Left ventricle myocardium inferior (tissue), 1 donor: ENCODE measurements at regions not wholly inside any gene's neighbourhood (a gene's known extent, or its start where the extent isn't known, plus 50 kb on each side); places are given as distances from the start of the nearest gene placed in this dataset.

Experiments
- DNase-seq: peaks from one replicate; pipeline ENCODE4 v3.0.0-alpha.2; 2020
- H3K27ac ChIP-seq: fragments of 200-600 bp; replicated peaks from 2 replicates; pipeline ENCODE4 v1.8.0; 2021
- H3K27me3 ChIP-seq: fragments of 200-600 bp; 2 replicates; pipeline ENCODE4 v1.8.0; 2021; ENCODE audit warnings: low read depth
- H3K36me3 ChIP-seq: fragments of 200-600 bp; 2 replicates; pipeline ENCODE4 v1.8.0; 2021
- H3K4me1 ChIP-seq: fragments of 200-600 bp; 2 replicates; pipeline ENCODE4 v1.8.0; 2021
- H3K4me3 ChIP-seq: fragments of 200-600 bp; 2 replicates; pipeline ENCODE4 v1.8.0; 2021; ENCODE audit warnings: mild to moderate bottlenecking, moderate library complexity
- H3K9me3 ChIP-seq: fragments of 200-600 bp; replicated peaks from 2 replicates; pipeline ENCODE4 v1.8.0; 2021
- intact Hi-C: fragments of 100-400 bp; cut with micrococcal nuclease; formaldehyde crosslinking; loops from one replicate; pipeline ENCODE4 v1.11.0; 2022
- TF ChIP-seq, protein P1 (sequence below): fragments of 200-600 bp; IDR thresholded peaks from 2 replicates; pipeline ENCODE4 v1.8.0; 2021; ENCODE audit warnings: antibody characterized with exemption, mild to moderate bottlenecking, borderline replicate concordance
- donor health status: DM: no; HTN: yes; CAD: no; lungs with severe emphysema.

DNA sequence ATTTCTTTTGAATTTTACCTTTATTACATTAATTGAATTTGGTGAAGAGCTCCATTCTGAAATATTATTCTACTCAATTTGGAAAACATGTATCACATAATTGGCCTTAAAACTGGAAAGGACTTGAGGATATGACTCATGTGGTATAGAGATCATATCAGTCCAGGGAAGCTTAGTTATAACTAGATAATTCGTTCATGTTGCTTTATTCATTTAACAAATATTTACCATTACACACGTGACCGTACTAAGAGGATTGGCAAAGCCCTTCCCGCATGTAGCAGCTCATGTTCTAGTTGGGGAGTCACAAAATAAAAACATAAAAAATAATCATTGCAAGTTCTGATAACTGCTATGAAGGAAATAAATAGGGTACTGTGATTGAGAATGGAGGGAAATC is 1816.5 kb downstream of the MAT2B start:
- H3K9me3 ChIP-seq: no peaks in the 10 kb centered on the region
- TF ChIP-seq, protein P1, sequence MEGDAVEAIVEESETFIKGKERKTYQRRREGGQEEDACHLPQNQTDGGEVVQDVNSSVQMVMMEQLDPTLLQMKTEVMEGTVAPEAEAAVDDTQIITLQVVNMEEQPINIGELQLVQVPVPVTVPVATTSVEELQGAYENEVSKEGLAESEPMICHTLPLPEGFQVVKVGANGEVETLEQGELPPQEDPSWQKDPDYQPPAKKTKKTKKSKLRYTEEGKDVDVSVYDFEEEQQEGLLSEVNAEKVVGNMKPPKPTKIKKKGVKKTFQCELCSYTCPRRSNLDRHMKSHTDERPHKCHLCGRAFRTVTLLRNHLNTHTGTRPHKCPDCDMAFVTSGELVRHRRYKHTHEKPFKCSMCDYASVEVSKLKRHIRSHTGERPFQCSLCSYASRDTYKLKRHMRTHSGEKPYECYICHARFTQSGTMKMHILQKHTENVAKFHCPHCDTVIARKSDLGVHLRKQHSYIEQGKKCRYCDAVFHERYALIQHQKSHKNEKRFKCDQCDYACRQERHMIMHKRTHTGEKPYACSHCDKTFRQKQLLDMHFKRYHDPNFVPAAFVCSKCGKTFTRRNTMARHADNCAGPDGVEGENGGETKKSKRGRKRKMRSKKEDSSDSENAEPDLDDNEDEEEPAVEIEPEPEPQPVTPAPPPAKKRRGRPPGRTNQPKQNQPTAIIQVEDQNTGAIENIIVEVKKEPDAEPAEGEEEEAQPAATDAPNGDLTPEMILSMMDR: no peak
- intact Hi-C loops: no loop called here
- DNase-seq: no peak
- H3K27me3 ChIP-seq: no peaks in the 10 kb centered on the region
- H3K4me1 ChIP-seq: no peaks in the 10 kb centered on the region
- H3K4me3 ChIP-seq: no peak overlapping the region
- no peak overlapping the region for H3K27ac ChIP-seq
- no peaks in the 10 kb centered on the region for H3K36me3 ChIP-seq

GRCh38 chr5:165325221-165325620 is 1819.8 kb downstream of the MAT2B start:
- intact Hi-C loops: no loop called here
- Histone ChIP-seq H3K9me3 (no peaks in the 10 kb centered on the region), H3K27ac (no peak overlapping the region), H3K36me3 (no peaks in the 10 kb centered on the region), H3K4me3 (no peak overlapping the region), H3K27me3 (no peaks in the 10 kb centered on the region), H3K4me1 (no peaks in the 10 kb centered on the region)
- TF ChIP-seq, protein P1: no peak
- no peak for DNase-seq

DNA sequence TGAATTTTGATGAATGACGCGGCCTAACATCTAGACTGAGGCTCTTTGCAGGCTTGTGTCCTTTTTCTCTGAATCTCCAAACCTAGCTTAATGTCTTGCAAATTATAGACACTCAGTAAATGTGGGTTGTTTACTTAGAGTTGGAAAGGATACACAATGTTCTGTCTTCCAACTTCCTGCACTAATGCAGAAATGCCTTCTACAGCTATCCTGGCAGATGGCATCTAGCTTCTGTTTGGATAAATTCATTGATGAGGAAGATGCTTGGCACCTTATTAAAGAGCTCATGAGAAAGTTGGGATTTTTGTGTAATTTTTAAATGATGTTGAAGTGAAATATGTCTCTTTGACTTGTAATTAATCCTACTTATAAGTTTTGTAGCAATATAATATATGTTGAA is 1822.2 kb downstream of the MAT2B start:
- no peak overlapping the region for H3K27ac ChIP-seq
- no peaks in the 10 kb centered on the region for H3K27me3 ChIP-seq
- intact Hi-C loops: no loop called here
- TF ChIP-seq, protein P1: no peak
- no peaks in the 10 kb centered on the region for H3K9me3 ChIP-seq
- no peaks in the 10 kb centered on the region for H3K36me3 ChIP-seq
- no peak for DNase-seq
- no peaks in the 10 kb centered on the region for H3K4me1 ChIP-seq
- no peak overlapping the region for H3K4me3 ChIP-seq

DNA sequence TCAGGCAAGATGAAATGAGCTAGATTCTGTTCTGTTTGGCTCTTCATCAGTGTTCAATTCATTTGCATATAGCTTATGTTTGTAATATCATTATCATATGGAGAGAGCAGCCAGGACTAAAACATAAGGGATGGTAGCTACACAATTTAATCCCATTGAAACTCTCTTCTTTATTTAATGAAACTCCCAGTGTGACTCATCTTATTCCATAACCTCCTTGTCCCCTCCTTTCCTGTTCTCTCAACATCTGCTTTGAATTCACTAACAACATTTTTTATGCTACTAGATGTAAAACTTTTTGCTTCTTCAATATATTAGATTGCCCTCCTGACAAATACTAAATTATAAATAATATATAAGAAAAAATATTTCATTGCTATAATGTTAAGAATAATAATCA is 1823.4 kb downstream of the MAT2B start:
- H3K36me3 ChIP-seq: no peaks in the 10 kb centered on the region
- H3K4me1 ChIP-seq: no peaks in the 10 kb centered on the region
- no peaks in the 10 kb centered on the region for H3K27me3 ChIP-seq
- H3K27ac ChIP-seq: no peak overlapping the region
- intact Hi-C loops: no loop called here
- H3K4me3 ChIP-seq: no peak overlapping the region
- no peaks in the 10 kb centered on the region for H3K9me3 ChIP-seq
- TF ChIP-seq, protein P1: no peak
- no peak for DNase-seq

DNA sequence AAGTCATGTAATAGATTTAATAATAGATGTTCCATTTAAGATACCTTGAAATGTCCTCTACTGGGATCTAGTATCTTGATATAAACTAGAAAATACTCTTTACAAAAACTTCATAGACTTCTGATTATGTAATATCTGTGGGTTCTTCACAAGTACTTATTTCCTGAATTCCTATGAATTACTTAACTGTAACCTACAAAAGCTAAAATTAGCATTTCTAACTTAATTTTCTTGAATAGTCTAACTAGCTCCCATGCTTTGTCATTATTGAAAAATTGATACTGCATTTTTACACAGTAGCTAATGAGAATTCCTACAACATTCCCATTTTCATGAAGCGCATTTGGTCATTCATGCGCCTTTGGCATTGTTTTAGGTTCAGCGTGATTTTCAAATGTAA is 1828.2 kb downstream of the MAT2B start:
- H3K27ac ChIP-seq: no peak overlapping the region
- H3K4me3 ChIP-seq: no peak overlapping the region
- DNase-seq: no peak
- intact Hi-C loops: no loop called here
- no peaks in the 10 kb centered on the region for H3K9me3 ChIP-seq
- no peaks in the 10 kb centered on the region for H3K36me3 ChIP-seq
- H3K27me3 ChIP-seq: no peaks in the 10 kb centered on the region
- TF ChIP-seq, protein P1: no peak
- no peaks in the 10 kb centered on the region for H3K4me1 ChIP-seq

DNA sequence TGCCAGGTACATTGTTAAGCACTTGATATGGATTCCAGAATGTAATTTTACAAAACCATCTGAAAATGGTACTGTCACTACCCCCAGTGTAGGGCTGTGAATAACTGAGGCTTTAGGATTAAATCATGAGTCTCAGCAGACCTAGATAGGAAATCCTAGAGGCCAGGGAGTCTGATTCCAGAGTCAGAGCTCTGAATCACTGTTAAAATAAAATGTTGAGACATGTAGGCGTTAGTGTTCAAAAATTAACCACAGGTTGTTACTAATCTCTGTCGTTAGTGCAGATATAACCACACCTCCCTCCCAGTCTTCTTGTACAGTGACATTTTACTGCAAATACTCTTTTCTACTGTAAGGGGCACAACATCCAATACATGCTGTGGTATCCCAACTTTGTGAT is 1828.8 kb downstream of the MAT2B start:
- no peak for DNase-seq
- no peaks in the 10 kb centered on the region for H3K9me3 ChIP-seq
- no peak overlapping the region for H3K4me3 ChIP-seq
- intact Hi-C loops: no loop called here
- H3K27ac ChIP-seq: no peak overlapping the region
- no peaks in the 10 kb centered on the region for H3K36me3 ChIP-seq
- H3K27me3 ChIP-seq: no peaks in the 10 kb centered on the region
- H3K4me1 ChIP-seq: no peaks in the 10 kb centered on the region
- TF ChIP-seq, protein P1: no peak
